ENCODE measurements at regions not wholly inside any gene's neighbourhood (a gene's known extent, or its start where the extent isn't known, plus 50 kb on each side); places are given as distances from the start of the nearest gene placed in this dataset.

DNA sequence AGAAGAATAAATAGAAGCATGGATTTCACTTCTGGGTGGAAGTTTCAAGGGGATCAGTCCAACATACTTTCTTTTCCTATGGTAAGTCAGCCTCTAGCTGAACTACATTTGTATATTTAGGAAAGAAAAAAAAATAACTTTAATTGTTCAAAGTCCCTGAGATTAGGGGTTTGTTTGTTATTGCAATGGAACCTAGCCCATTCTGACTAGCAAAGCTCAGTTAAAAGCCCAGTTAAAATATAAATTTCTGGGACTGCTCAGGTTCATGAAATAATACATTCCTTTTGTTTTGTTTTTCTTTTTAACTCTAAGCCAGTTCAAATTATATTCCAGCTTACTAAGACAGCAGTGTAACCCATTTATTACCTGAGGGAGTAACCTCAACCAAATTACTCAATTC lies 2069.6 kb upstream of the CELF4 start:
- Mint-ChIP-seq H3K27ac (no peak overlapping the region), H3K4me3 (no peak overlapping the region), H3K27me3 (no peaks in the 10 kb centered on the region), H3K4me1 (ENCODE audit: low read depth) (no peaks in the 10 kb centered on the region), H3K9me3 (no peaks in the 10 kb centered on the region), H3K36me3 (ENCODE audit: low read depth) (no peaks in the 10 kb centered on the region)
- intact Hi-C loops (cut with micrococcal nuclease) = no loop called here

DNA sequence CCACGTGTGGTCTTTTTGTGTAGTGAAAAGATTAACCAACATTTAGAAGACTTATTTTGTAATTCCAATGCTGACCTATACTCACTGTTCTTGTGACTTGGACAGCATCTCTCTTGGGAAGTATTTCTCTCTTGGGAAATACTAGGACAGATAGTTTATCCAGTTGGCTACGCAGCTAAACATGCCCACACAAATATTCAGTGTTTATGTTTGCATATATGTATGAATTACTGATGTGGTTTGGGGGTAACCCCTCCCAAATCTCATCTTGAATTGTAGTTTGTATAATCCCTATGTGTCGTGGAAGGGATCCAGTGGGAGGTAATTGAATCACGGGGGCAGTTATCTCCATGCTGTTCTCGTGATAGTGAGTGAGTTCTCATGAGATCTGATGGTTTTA lies 2062.3 kb upstream of the CELF4 start:
- H3K4me1 Mint-ChIP-seq (ENCODE audit: low read depth) = no peaks in the 10 kb centered on the region
- no peaks in the 10 kb centered on the region for H3K9me3 Mint-ChIP-seq
- H3K36me3 Mint-ChIP-seq (ENCODE audit: low read depth) = no peaks in the 10 kb centered on the region
- intact Hi-C loops (cut with micrococcal nuclease) = no loop called here
- H3K4me3 Mint-ChIP-seq = no peak overlapping the region
- H3K27ac Mint-ChIP-seq = no peak overlapping the region
- no peaks in the 10 kb centered on the region for H3K27me3 Mint-ChIP-seq

DNA sequence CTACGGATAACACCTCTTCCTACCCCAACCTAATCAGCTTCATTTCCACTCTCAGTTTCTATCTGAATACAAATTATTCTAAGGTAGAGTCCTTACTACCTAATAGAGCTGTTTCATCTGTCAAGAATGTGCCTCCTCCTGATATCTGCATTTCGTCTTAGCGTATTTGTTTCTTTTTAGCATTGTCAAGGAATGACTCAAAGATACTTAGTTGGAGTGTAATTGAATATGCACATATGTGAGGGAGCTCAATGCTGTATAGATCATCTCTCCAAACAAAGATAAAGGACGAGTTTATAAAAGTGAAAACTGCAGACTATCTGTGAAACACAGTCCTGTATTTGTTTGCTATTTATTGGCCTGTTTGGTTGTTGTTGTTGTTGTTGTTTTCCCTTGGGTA lies 2059.4 kb upstream of the CELF4 start:
- H3K27me3 Mint-ChIP-seq = no peaks in the 10 kb centered on the region
- intact Hi-C loops (cut with micrococcal nuclease) = no loop called here
- H3K36me3 Mint-ChIP-seq (ENCODE audit: low read depth) = no peaks in the 10 kb centered on the region
- no peak overlapping the region for H3K4me3 Mint-ChIP-seq
- no peak overlapping the region for H3K27ac Mint-ChIP-seq
- H3K4me1 Mint-ChIP-seq (ENCODE audit: low read depth) = no peaks in the 10 kb centered on the region
- H3K9me3 Mint-ChIP-seq = no peaks in the 10 kb centered on the region

DNA sequence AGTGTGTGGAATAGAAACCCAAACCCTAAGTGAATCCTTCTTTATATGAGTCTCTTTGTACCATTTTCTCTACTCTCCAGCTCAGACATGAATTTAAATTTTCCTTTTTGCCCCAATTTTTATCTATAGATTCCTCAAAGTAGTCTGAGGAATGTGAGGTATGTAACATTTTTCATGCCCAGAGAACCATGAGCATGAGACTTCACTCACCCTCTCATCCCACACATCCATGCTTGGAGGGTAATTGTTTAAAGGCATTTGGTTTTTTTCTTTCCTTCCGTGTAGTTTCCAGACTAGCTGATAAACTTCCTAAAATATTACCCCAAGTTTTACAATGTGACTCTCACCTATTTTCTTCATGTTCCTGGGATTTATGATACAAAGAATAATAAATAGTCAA lies 2056.8 kb upstream of the CELF4 start:
- no peak overlapping the region for H3K27ac Mint-ChIP-seq

DNA sequence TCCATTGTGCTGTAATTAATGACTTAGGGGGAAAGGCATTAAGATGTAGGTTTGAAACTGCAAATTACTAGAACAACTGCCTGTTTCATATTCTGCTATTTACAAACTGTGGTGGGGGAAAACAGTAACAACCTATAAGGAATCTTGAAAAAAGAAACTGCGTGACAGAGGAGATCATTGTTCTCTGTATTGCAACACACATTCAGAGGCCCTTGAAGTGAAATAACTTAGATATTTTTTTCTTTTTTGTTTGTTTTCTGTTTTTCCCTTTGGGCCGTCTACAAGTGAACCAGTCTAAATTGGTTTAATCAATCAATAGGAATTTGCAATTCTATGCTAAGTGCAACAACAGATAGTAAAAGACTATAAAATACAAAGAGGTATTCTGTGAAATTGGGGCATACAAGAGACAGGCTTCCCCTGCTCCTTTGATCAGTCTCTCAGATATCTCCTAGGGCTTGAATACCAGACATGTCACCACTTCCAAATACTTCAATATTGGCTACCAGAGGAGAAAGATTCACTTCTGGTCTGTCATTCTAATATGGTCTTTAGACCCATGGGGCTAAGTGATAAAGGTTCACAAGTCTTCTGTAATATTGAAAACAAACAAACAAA lies 2055.1 kb upstream of the CELF4 start:
- H3K4me1 Mint-ChIP-seq (ENCODE audit: low read depth) = no peaks in the 10 kb centered on the region
- no peaks in the 10 kb centered on the region for H3K36me3 Mint-ChIP-seq (ENCODE audit: low read depth)
- H3K9me3 Mint-ChIP-seq = peaks cover 18% of the 10 kb centered on the region
- intact Hi-C loops (cut with micrococcal nuclease) = no loop called here
- H3K27ac Mint-ChIP-seq = no peak overlapping the region
- H3K4me3 Mint-ChIP-seq = no peak overlapping the region
- H3K27me3 Mint-ChIP-seq = no peaks in the 10 kb centered on the region

More for the DNA sequence above, 2056.8 kb upstream of the CELF4 start:
- peaks cover 18% of the 10 kb centered on the region for H3K9me3 Mint-ChIP-seq
- no peak overlapping the region for H3K4me3 Mint-ChIP-seq
- no peaks in the 10 kb centered on the region for H3K27me3 Mint-ChIP-seq
- intact Hi-C loops (cut with micrococcal nuclease) = no loop called here
- H3K4me1 Mint-ChIP-seq (ENCODE audit: low read depth) = no peaks in the 10 kb centered on the region
- no peaks in the 10 kb centered on the region for H3K36me3 Mint-ChIP-seq (ENCODE audit: low read depth)

DNA sequence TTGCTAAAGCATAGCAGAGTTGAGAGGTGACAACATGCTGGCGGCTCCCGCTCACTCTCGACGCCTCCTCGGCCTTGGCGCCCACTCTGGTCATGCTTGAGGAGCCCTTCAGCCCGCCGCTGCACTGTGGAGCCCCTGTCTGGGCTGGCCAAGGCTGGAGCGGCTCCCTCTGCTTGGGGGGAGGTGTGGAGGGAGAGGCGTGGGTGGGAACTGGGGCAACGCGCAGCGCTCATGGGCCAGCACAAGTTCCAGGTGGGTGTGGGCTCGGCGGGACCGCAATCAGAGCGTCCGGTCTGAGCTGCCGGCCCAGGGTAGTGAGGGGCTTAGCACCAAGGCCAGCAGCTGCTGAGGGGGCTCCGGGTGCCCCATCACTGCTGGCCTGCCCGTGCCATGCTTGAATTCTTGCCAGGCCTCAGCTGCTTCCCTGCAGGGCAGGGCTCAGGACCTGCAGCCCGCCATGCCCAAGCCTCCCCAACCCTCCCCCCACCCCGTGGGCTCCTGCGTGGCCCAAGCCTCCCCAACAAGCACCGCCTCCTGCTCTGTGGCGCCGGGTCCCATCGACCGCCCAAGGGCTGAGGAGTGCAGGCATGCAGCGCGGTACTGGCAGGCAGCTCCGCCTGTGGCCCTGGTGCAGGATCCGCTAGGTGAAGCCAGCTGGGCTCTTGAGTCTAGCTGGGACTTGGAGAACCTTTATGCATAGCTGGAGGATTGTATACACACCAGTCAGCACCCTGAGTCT lies 2052.8 kb upstream of the CELF4 start:
- Mint-ChIP-seq H3K27ac (no peak overlapping the region), H3K4me3 (no peak overlapping the region), H3K4me1 (ENCODE audit: low read depth) (no peaks in the 10 kb centered on the region), H3K9me3 (peaks cover 18% of the 10 kb centered on the region), H3K36me3 (ENCODE audit: low read depth) (no peaks in the 10 kb centered on the region), H3K27me3 (no peaks in the 10 kb centered on the region)
- intact Hi-C loops (cut with micrococcal nuclease) = no loop called here

DNA sequence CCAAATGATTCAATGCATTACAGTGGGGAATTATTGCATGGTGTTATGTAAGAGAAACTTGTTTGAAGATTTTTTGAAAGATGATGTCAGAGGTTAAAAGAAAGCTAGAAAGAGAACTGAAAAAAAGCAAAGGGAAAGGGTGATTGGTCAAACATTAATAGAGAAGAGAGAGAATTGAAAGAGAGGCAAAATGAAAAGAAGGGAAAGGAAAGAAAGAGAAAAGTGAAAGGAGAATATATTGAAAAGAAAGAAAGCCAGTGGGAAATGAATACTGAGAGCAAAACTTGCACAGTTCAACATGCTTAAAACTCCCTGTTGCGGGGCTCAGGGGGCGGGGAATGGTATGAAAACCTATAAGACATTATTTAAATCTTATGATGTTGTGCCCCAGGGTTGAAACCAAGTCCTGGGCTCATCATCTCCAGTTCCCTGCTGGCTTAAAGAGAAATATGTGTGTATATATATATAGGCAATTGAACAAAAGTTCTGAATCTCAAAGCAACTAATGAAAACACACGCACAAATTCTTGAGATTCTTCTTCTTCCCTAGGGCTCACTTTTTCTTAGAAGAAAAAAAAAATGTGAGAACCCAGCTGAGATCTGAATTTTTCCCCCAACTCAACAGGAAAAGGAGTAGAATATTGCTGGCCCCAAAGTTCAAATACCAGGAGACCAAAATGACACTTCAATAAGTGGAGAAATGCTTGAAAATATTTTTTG lies 2045.9 kb upstream of the CELF4 start:
- intact Hi-C loops (cut with micrococcal nuclease) = no loop called here
- Mint-ChIP-seq H3K4me1 (ENCODE audit: low read depth) (no peaks in the 10 kb centered on the region), H3K27ac (no peak overlapping the region), H3K9me3 (no peaks in the 10 kb centered on the region), H3K27me3 (no peaks in the 10 kb centered on the region), H3K4me3 (no peak overlapping the region), H3K36me3 (ENCODE audit: low read depth) (no peaks in the 10 kb centered on the region)

DNA sequence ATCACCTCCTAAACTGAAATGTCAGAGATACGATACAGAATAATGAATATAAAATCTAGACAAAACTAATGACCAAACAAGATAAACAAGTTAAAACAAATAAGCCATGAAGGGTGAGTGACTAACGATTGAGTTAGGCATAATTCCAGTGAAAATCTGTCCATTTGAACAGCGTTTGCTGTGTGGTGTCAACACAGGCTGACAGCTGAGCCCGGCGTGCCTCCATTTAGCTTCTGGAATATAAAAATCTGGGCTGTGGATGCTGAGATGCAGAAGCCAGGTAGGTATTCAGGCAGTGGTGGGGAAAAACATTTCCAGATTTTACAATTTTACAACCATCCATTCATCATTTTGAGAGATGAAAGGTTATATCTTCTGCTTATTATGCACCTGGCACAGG lies 2041.4 kb upstream of the CELF4 start:
- Mint-ChIP-seq H3K4me3 (no peak overlapping the region), H3K36me3 (ENCODE audit: low read depth) (no peaks in the 10 kb centered on the region), H3K4me1 (ENCODE audit: low read depth) (peaks cover 11% of the 10 kb centered on the region), H3K27ac (no peak overlapping the region), H3K27me3 (no peaks in the 10 kb centered on the region), H3K9me3 (no peaks in the 10 kb centered on the region)
- intact Hi-C loops (cut with micrococcal nuclease) = no loop called here

DNA sequence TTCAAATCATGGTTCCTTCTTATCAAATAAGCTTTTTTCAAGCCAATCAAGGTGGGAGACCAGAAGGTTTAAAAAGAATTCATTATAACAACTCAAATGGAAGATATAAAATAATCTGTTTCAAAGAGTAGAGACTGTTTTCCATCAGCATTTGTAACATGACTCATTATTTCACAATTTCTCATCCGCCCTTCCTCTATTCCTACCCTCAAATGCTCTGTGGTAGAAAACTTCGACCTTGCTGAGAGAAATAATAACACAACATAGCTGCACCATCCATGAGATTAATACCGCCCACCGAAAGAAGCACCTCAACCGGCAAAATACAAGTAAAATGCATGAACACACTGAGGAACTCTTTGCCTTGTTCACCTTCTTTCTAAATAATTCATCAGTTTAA lies 2039.2 kb upstream of the CELF4 start:
- H3K36me3 Mint-ChIP-seq (ENCODE audit: low read depth) = no peaks in the 10 kb centered on the region
- H3K4me3 Mint-ChIP-seq = no peak overlapping the region
- peaks cover 11% of the 10 kb centered on the region for H3K4me1 Mint-ChIP-seq (ENCODE audit: low read depth)
- H3K27ac Mint-ChIP-seq = no peak overlapping the region
- H3K27me3 Mint-ChIP-seq = no peaks in the 10 kb centered on the region
- intact Hi-C loops (cut with micrococcal nuclease) = no loop called here
- no peaks in the 10 kb centered on the region for H3K9me3 Mint-ChIP-seq

DNA sequence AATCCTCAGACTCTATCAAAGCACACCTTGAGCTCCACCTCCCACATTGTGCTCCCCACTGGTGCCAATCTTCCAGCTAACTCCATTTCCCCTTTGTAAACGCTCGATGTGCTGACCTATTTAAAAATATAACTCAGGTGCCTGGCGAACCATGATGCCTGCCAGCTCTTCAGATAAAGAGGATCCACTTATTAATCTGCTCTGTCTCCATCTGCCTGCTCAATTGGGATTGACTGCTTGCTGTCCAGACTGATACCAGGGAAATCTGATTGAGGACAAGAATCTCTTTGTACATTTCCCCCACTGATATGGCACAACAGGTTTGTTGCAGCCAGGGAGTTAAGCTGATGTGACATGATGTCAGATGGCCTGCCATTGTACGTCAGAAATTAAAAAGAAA lies 2036.5 kb upstream of the CELF4 start:
- H3K27me3 Mint-ChIP-seq = no peaks in the 10 kb centered on the region
- H3K9me3 Mint-ChIP-seq = no peaks in the 10 kb centered on the region
- H3K4me1 Mint-ChIP-seq (ENCODE audit: low read depth) = peaks cover 11% of the 10 kb centered on the region
- no peak overlapping the region for H3K4me3 Mint-ChIP-seq
- intact Hi-C loops (cut with micrococcal nuclease) = no loop called here
- no peak overlapping the region for H3K27ac Mint-ChIP-seq
- no peaks in the 10 kb centered on the region for H3K36me3 Mint-ChIP-seq (ENCODE audit: low read depth)

DNA sequence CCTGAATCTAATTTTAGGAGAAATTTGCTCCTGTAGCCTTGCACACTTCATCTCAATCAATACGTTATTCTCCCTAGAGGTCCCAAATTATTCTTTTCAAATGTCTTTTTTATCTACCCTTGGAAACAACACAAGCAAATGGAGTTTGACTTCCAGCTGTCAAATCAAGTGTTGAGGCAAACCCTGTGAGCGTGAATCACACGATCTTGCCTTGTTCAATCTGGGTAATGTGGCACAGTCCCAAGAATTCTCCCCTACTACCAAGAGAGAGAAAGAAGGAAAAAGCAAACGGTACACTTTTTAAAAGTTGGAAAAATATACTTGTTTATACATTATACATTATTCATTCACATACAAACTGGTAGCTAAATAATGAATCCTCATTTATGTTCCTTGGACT lies 2035.3 kb upstream of the CELF4 start:
- no peaks in the 10 kb centered on the region for H3K36me3 Mint-ChIP-seq (ENCODE audit: low read depth)
- intact Hi-C loops (cut with micrococcal nuclease) = no loop called here
- peaks cover 11% of the 10 kb centered on the region for H3K4me1 Mint-ChIP-seq (ENCODE audit: low read depth)
- no peaks in the 10 kb centered on the region for H3K9me3 Mint-ChIP-seq
- H3K27ac Mint-ChIP-seq = no peak overlapping the region
- no peaks in the 10 kb centered on the region for H3K27me3 Mint-ChIP-seq
- no peak overlapping the region for H3K4me3 Mint-ChIP-seq

DNA sequence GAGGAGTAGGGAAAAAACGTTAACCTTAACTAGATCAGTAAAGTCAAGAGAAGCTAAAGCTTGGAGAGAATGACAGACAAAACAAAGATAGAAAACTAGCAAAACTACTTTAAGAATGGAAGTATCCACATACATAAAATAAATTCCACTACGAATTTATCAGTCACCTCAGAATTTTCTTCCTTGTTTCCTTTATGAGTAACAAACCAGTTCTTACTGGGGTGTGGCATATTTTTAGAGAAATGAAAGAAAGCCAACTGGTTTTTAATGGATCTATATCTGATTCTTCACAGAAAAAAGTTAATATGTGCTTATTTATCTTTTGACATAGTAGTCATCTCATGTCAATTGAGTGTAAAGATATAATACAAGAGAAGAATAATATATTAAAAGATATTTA lies 2033.7 kb upstream of the CELF4 start:
- Mint-ChIP-seq H3K4me3 (no peak overlapping the region), H3K36me3 (ENCODE audit: low read depth) (no peaks in the 10 kb centered on the region), H3K27me3 (no peaks in the 10 kb centered on the region), H3K27ac (no peak overlapping the region), H3K9me3 (no peaks in the 10 kb centered on the region), H3K4me1 (ENCODE audit: low read depth) (peaks cover under 1% of the 10 kb centered on the region)
- intact Hi-C loops (cut with micrococcal nuclease) = no loop called here

DNA sequence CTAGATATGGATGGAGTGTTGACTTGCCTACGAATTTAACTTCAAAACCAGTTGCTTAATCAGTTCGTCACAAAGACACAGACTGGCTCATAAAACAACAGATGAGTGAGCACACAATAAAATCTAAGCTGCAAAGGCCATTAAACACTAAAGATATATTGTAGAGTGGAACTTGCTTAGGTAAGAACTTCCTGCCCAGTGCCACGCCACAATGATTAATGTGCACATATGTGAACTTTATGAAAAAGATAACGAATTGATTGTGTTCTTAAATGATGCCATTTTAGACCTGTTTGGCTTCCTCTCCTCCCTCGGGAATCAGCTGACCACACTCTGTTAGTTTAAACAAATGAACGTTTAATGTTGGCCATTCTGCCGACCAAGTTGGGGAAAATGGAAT lies 2031.3 kb upstream of the CELF4 start:
- Mint-ChIP-seq H3K36me3 (ENCODE audit: low read depth) (no peaks in the 10 kb centered on the region), H3K9me3 (no peaks in the 10 kb centered on the region), H3K4me3 (no peak overlapping the region), H3K4me1 (ENCODE audit: low read depth) (no peaks in the 10 kb centered on the region), H3K27ac (no peak overlapping the region), H3K27me3 (no peaks in the 10 kb centered on the region)
- intact Hi-C loops (cut with micrococcal nuclease) = no loop called here

DNA sequence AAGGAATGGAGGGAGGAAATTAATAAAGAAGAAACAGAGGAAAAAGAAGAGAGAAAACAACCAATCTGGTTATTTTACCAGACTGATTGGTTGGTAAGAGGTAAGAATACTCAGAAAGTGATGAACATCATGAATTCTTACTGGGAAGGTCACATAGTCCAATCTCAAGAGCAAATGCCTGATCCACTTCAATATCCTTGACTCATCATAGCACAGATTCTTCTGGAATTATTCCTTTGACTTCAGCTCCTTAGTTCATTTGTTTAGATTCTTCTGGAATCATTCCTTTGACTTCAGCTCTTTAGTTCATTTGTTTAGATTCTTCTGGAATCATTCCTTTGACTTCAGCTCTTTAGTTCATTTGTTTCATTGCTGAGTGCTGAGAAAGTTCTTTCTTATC lies 2030.6 kb upstream of the CELF4 start:
- Mint-ChIP-seq H3K36me3 (ENCODE audit: low read depth) (no peaks in the 10 kb centered on the region), H3K27me3 (no peaks in the 10 kb centered on the region), H3K4me1 (ENCODE audit: low read depth) (no peaks in the 10 kb centered on the region), H3K27ac (no peak overlapping the region), H3K4me3 (no peak overlapping the region), H3K9me3 (no peaks in the 10 kb centered on the region)
- intact Hi-C loops (cut with micrococcal nuclease) = no loop called here

Data from dendritic cell treated with granulocyte-macrophage colony-stimulating factor and Interleukin-4, amounts not matched to agents 40 ng/mL and 50 ng/mL, for 4 days (primary cell).